ENCODE measurements at regions not wholly inside any gene's neighbourhood (a gene's known extent, or its start where the extent isn't known, plus 50 kb on each side); places are given as distances from the start of the nearest gene placed in this dataset.

DNA sequence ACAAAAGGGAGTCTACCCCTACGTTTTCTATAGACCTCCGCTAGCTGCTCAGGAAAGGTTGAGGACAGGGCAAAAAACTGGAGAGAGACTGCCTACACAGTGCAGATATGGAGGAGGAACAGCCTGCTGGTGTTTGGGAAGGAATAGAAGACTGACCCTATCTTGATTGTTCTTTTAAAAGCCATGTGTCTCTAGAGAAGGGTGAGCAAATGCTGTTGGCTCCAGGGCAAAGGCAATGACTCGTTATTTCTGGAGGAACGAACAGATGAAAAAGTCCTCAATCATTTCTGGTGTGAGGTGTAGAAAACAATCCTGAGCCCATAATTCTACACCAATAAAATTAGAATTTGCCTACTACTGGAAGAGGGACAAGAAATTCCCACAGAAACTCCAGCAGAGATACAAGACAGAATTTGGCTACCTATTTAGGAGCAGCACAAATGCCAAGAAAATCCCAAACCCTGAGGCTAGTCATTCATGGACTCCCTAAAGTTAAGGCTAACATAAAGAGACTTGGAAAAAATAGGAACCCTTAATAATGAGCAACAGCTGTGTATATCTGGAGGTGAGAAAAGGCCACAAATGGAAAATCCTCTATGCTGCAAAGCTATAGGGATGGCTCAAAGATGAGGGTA is 1206.3 kb upstream of the CNTN5 start:
- FAIRE-seq: no peak

- FAIRE-seq: no peak
These were observed 1205.1 kb upstream of the CNTN5 start for GRCh38 chr11:97815667-97816066.

- FAIRE-seq: no peak
These were observed 1188.3 kb upstream of the CNTN5 start for GRCh38 chr11:97832451-97832850.

GRCh38 chr11:97833412-97833811 is 1187.3 kb upstream of the CNTN5 start:
- FAIRE-seq: no peak

GRCh38 chr11:97844016-97844415 is 1176.7 kb upstream of the CNTN5 start:
- no peak for FAIRE-seq

DNA sequence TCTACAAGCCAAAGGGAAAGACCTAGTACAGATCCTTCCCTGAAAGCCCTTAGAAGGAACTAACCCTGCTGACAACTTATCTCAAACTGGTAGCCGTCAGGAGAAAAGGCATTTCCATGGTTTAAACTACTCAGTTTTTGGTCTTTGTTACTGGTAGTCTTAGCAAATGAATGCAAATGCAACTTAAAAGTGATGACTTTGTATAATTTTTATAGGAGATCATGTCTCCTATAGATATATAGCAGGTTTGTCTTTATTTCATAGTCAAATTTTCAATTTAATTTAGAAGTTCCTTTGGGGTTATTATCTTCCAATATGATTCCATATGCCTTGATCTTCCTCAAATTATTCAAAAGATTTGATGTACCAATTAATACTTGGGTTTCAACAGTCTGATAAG is 1173.0 kb upstream of the CNTN5 start:
- FAIRE-seq: no peak

DNA sequence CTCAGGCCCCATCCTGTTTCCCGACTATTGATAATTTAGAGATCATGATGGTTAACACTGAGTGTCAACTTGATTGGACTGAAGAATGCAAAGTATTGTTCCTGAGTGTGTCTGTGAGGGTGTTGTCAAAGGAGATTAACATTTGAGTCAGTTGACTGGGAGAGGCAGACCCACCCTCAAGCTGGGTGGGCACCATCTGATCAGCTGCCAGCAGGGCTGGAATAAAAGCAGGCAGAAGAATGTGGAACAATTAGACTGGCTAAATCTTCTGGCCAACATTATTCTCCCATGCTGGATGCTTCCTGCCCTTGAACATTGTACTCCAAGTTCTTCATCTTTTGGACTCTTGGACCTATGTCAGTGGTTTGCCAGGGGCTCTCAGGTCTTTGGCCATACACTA is 1170.0 kb upstream of the CNTN5 start:
- no peak for FAIRE-seq

DNA sequence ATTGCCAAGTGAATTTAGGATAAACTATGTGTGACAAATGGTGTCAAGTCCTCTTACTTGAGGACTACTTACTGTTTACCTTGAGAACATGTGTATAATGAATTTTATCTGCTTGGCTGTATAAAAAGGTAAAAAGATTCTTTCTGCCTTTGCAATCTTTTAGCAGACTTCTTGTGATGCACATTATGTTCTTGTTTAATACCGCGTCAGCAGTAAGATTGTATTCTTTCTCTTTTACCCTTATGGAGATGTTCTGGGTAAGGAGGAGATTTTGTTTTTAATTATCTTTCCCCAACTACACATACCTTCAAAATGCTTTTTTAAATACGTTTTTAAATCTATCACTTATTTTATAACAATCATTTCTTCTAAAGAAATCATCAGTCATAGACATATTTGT is 1166.4 kb upstream of the CNTN5 start:
- FAIRE-seq: no peak

- FAIRE-seq: no peak
These were observed 1165.9 kb upstream of the CNTN5 start for GRCh38 chr11:97854877-97855276.

DNA sequence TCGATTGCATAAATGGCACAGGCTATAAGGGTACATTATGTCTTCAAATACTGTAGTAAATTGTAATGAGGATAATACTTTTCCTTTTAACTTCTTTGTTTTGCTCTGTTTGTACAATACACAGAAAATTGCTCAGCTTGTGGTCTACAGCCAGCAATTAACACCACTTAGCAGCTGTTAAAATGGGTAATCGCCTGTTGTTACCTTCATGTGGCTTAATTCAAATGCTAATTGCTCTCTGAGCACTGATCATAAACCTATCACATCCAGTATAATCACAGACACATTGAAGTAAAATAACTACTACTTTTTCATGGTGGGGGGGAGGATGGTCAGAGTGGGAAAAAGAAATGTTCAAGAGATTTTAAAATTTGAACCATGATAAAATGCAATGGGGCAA is 1164.1 kb upstream of the CNTN5 start:
- FAIRE-seq: no peak

- FAIRE-seq: no peak
These were observed 1160.5 kb upstream of the CNTN5 start for GRCh38 chr11:97860237-97860636.

DNA sequence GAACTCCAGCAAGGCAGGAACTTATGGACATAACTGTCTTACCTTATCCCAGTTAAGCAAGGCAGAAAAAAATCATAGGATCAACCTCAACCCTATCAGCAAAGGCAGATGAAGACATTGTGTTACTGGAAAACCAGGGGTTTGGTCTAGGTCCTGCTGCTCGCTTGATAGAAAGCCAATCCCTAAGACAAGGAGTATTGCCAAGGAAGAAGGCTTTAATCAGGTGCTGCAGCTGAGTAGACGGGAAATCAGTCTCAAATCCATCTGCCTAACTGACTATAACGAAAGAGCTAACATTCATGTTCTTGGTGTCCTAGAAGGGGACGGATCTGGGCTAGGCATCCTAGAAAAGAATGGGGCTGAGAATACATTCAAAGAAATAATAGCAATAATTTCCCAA is 1158.7 kb upstream of the CNTN5 start:
- FAIRE-seq: no peak

DNA sequence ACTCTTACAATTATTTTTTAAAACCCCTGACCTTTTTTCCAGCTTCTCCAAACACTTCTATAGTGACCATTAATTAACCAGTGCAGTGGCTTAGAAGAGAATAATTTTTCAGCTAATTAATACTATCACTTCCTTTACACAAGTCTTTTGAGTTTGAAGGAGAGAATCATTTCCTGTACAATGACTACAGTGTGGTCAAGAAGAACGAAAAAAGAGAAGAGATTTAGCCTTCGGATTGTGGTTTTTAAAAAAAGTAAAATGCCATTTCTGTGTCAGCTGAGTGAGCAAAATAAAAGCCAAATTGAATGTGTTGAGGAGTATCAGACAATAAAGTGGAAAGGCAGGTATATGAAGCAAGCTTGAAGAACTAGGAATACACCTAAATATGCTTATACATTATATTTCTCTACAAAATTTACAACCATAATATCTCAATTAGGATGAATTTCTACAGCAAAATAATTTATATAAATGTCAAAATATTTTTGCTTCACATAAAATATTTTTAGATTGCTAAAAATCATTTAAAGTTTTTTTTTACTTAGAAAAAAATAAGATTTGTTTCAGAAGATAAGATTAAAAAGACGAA is 1155.2 kb upstream of the CNTN5 start:
- FAIRE-seq: no peak

DNA sequence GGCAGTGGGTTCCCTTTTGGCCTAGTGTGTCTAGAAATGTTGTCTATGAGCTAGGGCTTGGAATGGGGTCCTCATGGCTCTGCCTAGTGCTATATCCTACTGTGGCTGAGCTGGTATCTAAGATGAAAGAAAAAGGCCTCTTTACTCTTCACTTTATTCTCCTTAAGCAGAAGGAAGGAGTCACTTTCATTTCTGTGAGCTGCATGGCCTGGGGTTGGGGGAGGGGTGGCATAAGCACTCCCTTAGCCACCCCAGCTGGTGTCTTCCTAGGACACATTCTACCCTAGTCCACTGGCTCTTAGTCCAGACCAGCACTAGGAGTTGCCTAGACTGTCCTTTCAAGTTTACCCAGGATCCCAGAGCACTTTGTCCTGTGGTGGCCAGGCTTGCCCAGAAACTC is 1148.9 kb upstream of the CNTN5 start:
- FAIRE-seq: no peak

DNA sequence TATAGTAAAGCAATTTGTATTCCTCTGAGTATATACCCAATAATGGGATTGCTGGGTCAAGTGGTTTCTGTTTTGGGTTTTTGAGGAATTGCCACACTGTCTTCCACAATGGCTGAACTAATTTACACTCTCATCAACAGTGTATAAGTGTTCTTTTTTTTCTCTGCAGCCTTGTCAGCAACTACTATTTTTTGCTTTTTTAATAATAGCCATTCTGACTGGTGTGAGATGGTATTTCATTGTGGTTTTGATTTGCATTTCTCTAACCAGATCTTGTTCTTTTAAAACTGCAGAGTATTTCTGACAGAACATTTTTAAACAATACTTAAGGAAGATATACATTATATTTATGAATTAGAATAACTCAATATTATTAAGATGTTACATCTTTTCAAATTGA is 1140.5 kb upstream of the CNTN5 start:
- FAIRE-seq: no peak

GRCh38 chr11:97883086-97883485 is 1137.7 kb upstream of the CNTN5 start:
- FAIRE-seq: no peak

DNA sequence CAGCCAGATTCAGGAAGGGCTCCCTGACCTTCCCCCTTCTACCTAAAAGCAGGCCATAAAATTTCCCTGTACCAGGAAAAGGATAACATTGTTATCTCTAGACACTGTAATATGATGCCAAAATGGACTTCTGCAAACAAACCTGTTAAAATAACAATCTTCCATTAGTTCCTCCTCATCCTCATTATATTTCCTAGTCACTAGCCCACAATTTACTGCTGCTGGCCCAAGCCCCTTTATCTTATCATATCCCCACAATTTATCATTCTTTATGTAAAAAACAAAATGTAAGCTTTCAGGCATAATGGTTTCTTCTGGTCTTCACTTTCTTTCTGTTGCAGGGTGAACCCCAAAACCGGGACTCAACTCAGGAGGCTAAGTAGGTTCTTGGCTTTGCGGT is 1132.1 kb upstream of the CNTN5 start:
- no peak for FAIRE-seq

GRCh38 chr11:97890466-97890865 is 1130.3 kb upstream of the CNTN5 start:
- FAIRE-seq: no peak

- no peak for FAIRE-seq
These were observed 1127.1 kb upstream of the CNTN5 start for GRCh38 chr11:97893612-97894011.

GRCh38 chr11:97894978-97895377 is 1125.8 kb upstream of the CNTN5 start:
- no peak for FAIRE-seq

DNA sequence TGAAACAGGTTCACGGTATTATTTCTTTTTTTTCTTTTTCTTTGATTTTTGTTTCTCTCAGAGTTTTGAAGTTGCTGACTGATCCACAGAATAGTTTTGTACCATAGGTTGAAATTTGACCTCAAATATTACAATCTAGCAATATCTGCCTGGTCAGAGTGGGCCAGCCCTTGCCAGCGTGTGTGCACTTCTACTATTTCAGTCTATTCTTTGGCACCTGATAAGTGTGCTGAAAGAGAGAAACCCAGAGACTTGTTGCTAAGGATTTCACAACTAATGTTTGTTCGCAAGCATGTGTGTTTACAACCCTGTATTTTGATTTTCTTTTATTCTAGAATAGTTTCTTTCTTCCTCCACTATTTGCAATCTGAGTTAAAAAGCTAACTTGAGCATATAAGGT is 1125.2 kb upstream of the CNTN5 start:
- FAIRE-seq: no peak

DNA sequence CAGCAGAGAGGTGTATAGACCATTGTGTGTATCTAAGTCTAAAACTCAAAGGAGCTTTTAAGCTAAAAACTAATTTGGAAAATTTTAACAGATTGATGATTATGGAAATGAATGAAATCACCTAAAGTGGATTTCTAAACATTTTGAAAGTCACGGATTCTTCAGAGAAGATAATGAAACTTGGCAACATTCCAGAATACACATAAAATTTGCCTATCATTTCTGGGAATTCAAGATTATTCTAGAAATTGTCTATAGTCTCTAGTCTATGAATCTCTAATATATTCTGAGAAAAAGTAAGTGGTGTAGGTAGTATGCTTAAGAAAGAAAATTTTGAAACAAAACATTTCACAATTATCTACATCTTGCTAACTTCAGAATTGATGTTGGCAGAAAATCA is 1117.9 kb upstream of the CNTN5 start:
- FAIRE-seq: no peak

DNA sequence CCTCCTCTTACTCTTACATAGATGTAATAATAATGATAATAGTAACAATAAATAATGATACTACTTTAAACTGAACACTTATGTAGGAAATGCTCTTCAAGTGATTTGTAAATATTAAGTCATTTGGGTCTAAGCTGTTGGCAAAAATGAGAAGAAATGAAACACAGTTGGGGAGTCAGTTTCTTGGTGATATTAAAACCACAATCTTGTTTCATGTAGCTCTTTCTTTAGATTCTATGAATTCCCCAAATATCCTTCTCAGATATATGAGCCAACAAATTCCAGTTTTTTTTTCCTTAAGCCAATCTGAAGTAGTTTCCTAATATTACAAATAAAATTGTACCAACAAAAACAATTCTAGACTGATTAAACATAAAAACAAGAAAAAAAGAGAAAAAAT is 1115.6 kb upstream of the CNTN5 start:
- no peak for FAIRE-seq

DNA sequence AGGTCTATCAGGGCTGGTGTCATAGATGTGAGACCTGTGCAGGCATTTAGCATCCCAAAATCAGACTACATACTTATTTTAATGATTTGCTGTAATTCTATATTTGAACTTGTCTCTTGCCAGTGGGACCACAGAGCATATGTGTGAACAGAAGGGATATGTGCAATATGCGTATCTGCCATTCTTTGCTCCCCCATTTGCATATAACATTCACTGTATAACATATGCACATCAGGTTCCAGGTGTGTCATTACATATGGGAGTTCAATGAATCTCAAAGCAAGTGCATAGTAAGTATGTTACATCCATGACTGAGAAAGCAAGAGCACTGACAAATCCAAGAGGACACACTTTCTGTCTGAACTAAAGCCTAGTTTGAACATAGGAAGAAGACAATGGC is 1115.1 kb upstream of the CNTN5 start:
- FAIRE-seq: no peak

DNA sequence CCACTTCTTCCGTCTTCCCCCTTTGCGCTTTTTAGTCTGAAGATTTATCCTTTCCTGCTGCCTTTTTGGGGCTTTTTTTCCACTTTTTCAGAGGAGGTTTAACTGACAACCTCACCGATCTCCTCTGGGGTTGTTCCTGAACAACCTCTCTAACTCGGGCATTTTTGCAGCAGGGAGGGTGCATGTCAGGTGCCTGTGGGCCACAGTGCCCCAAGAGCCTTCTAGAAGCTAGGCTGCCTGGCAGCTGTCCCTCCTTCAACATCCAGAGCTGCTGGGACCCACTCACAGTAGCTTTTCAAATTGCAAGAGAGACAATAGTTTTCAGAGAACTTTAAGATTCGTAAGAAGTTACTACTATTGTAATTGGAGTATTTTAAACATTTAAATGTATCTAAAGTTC is 1112.4 kb upstream of the CNTN5 start:
- no peak for FAIRE-seq

All from G401.6 (cell line).